Fibroblast of skin of left quadriceps (primary cell): ENCODE measurements at regions not wholly inside any gene's neighbourhood (a gene's known extent, or its start where the extent isn't known, plus 50 kb on each side); places are given as distances from the start of the nearest gene placed in this dataset.

Source experiments
- DNase-seq, 2 experiments: peaks; one replicate each; pipeline ENCODE4 v3.0.0-alpha.2; 2013; ENCODE audit warnings: low read depth in 2 of 2

- peak in 1 of 2 experiments; percentile 17 for DNase-seq
These were observed 288.9 kb upstream of the KIF2A start for GRCh38 chr5:62017092-62017491.

- peak; percentile 5 to 6 for DNase-seq
These were observed 276.7 kb upstream of the KIF2A start for GRCh38 chr5:62029303-62029702.

DNA sequence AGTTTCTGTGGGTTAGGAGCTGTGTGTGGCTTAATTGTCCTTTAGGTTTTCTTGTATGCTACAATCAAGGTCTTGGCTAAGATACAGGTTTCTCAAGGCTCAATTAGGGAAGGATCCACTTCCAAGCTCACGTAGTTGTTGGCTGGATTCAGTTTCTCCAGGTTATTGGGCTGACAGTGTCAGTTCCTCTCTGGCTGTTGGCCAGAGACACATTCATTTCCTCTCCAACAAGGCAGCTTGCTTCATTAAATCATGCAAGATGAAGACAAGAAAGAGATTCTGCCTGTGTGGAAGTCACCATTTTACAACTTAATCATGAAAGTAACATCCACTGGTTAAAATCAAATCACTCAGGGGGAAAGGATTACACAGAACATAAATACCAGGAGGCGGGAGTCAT is 275.7 kb upstream of the KIF2A start:
- no peak for DNase-seq

DNA sequence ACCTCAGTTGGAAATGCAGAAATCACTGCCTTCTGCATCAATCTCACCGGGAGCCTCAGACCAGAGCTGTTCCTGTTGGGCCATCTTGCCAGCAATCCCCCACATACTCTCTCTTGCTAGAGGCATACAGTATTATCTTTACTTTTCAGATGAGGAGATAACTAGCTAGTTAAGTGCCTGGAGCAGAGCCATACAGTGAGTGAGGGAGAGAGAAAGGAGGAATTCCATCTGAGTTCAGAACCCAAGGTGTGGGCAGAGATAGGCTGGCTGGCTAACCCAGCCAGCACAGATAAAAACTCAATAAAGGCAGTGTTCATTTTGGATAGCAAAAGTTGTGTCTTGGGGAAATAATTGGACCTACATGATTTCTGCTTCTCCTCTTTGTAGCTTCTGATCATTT is 268.0 kb upstream of the KIF2A start:
- DNase-seq = no peak

DNA sequence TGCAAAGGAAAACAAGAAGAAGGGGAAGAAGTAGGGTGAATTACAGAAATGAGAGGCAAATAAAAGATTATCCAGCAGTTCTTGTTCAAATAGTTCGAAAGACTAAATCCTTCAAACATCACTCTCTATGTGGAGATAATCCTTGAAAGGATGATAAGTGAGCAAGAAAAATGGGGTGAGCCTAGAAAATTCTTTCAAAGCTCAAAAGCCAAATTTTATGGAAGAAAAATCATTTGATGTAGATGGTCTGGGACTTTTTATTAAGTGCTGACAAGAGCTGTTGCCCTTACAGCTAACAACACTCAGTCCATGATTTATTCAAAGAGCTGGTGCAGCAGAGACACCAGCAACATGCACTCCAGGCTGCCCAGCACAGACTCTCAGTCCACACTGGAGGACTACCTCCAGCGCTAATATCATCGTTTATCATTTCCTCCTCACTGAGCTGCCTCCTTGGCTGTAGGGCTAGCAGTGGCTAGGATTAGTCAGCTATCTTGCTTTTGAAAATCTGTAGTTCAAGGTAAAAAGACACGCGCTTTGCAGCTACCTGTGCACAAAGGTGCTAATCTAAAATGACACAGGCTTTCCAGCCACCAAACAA is 264.8 kb upstream of the KIF2A start:
- no peak for DNase-seq

DNA sequence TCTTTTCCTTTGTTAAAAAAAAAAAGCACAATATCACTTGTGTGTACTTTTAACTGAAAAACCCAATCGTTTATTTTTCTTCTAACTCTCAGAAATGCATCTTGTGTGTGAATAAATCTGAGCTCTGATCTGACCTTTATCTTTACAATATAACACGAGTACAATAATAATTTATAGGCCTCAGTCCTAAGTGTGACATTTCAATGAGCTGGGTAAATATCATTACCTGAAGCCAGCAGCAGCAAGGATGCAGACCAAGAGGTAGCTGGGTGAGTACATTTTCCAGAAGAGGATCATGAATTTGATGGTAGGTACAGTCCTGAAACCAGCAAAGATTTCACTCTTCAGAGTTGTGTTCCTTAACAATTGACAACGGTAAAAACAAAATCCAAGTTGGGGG is 264.0 kb upstream of the KIF2A start:
- DNase-seq = no peak

- DNase-seq = no peak
These were observed 262.4 kb upstream of the KIF2A start for GRCh38 chr5:62043289-62044280.

GRCh38 chr5:62044989-62045388 is 261.0 kb upstream of the KIF2A start:
- no peak for DNase-seq

- DNase-seq = no peak
These were observed 259.8 kb upstream of the KIF2A start for GRCh38 chr5:62046191-62046590.

DNA sequence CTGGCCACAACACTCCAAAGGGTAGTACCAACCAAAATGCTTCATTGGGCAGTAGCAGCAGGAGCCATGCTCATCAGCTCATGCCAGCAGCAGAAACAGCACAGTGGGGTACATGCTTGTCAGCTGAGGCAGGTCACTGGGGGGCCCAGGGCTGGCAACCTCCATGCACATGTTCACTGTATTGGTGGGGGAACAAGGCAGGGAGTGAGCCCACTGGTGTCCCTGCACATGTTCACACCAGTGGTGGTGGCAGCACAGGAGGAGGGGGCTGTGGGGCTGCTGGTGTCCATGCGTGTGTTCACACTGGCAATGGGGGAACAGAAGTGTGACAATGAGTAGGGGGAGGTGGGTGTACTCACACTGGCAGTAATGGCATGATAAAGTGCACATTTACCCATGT is 254.3 kb upstream of the KIF2A start:
- no peak for DNase-seq

DNA sequence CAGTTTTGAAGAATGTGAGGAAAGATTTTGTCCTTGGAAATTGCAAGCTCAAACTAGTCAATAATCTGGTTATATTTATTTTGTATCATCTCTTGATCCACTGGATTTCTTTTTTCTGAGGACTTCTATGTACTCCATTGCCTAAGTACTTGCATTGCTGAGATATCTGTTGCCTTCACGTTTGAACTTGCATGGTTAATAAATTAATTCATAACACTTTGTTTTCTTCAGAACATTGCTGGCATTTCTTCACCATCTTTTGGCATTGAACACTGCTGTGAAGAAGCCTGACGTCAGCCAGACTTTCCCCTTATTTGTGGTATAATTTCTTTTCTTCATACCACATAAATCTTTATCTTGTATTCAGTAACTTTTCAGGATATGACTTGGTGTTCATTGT is 246.0 kb upstream of the KIF2A start:
- DNase-seq = no peak

DNA sequence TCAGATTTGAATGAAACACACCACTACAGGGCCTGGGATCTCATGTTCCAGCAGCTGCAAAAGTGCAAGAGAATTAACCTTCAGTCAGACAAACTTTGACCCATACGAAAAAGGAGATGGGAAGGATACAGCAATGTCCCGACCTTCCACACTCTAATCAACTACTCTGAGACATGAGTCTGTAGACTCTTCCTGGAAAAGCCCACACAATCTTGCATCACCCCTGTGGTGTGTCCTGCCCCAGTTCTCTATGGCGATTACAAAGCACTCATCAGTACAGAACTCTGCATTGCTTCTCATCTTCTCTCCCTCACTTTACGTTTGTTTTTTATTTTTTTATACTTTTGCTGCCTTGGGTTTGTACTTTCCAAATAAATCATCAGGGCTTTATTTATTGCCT is 241.0 kb upstream of the KIF2A start:
- DNase-seq = no peak

- DNase-seq = no peak
These were observed 239.2 kb upstream of the KIF2A start for GRCh38 chr5:62066761-62067277.

GRCh38 chr5:62068554-62068953 is 237.5 kb upstream of the KIF2A start:
- no peak for DNase-seq

DNA sequence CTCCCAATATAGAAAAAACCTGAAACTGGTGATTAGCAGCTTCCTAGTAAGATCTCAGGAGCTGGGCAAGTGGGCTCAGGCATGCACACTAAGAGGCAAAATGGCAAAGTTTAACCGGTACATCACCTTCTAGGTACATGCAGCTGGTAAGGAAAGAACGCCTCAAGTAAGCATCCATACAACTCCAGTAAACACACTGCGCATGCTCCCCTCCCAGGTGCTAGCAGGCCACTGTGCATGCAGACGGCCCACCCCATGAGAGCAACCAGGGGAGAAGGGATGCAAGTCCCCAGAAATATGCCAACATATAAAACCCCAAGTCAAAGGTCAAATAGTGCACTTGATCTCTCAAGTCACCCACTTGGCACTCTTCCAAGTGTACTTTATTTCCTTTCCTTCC is 228.6 kb upstream of the KIF2A start:
- no peak for DNase-seq

DNA sequence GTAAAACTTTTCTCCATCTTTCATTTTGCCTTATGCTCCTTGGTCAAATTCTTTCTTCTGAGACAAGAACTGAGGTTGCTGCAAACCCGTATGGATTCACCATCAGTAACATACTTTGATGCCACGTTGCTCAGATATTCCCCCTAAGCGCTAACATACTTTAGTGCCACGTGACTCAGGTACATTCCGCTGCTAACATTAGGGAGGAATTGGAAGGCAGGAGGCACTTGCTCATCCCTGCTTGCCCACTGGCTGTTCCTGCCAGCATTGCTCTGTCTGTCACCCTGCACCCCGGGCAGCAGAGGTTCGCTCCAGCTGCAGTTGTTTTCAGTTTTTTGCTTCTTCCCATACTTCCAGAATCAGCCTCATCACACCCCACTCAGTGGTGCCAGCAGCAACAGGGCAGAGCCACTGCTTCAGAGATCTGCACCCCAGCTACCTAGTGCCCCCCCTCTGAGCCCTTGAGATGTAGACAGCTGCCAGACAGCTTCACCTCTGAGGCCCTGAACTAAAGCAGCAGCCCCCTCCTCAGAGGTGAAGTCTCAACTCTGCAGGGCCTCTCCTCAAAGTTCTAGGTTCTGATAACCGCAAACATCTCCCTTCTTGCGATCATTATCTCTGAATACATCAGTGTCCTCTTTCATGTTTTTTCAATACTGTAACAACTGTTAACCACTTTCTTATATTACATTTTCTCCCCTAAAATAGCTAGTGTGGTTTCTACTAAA is 228.0 kb upstream of the KIF2A start:
- no peak for DNase-seq

- peak; percentile 74 to 80 for DNase-seq
These were observed 223.6 kb upstream of the KIF2A start for GRCh38 chr5:62082370-62082801.

- no peak for DNase-seq
These were observed 222.8 kb upstream of the KIF2A start for GRCh38 chr5:62083247-62083646.

GRCh38 chr5:62083661-62084060 is 222.3 kb upstream of the KIF2A start:
- no peak for DNase-seq

- no peak for DNase-seq
These were observed 221.6 kb upstream of the KIF2A start for GRCh38 chr5:62084391-62084790.

DNA sequence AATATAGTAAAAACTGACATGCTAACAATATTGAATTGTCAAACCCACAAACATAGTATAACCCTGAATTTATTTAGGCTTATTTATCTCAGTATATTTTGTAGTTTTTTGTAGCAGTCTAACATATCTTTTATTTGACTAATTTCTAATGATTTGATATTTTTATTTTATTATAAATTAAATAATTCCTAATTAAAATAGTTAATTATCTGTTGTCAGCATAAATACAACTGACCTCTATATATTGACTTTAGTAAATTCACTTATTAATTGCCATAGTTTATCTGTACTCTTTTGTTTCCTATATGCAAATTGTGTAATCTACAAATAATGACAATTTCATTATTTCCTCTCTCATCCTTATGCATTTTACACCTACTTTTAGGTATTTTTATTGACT is 215.1 kb upstream of the KIF2A start:
- DNase-seq = no peak

DNA sequence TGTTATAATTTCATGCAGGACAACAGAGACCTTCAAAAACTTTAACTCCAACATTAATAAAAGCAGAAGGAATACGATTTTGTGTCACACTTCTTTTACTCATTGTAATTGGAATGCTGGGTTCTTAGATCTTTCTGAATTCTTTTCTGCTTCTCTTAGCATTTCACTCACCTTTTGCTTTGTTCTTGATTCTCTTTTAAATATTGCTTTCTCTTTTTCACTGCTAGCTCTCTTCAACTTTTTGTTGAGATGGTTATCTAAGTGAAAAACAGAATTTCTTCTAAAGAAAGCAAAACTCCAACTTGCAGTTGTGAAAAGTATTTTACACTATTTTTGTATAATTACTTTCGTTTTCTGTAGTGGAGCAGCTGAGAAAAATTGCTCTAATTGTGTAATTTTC is 212.6 kb upstream of the KIF2A start:
- no peak for DNase-seq
